H1 (cell line): ENCODE measurements at regions not wholly inside any gene's neighbourhood (a gene's known extent, or its start where the extent isn't known, plus 50 kb on each side); places are given as distances from the start of the nearest gene placed in this dataset.
"Not testable (repeated sequence)": the region's sequence is repeated elsewhere in the genome, so short reads cannot be mapped to it uniquely, and the experiment has no call there.

Experiments
- CTCF ChIA-PET: fragments of 300-600 bp; sonication (Branson Sonifier 250); formaldehyde crosslinking; loops from one replicate; lab custom pipeline; 2021; ENCODE audit not compliant: partially characterized antibody; lab: Charles Lee
- POLR2A ChIA-PET: fragments of 300-600 bp; sonication (Branson Sonifier 250); formaldehyde crosslinking; loops from one replicate; lab custom pipeline; 2021; ENCODE audit warnings: inconsistent platforms; ENCODE audit not compliant: partially characterized antibody; lab: Charles Lee
- DNase-seq, 2 experiments: peaks; one replicate each; pipeline versions ENCODE4 v3.0.0 to v3.0.0-alpha.2; 2010 to 2022; ENCODE audit warnings: low spot score in 2 of 2, low read depth in 1 of 2, mixed read lengths in 1 of 2
- FAIRE-seq: peaks from 2 replicates; lab custom pipeline; 2011; peaks lifted over from hg19 to GRCh38; lab: Jason Lieb, UNC
- H2AFZ ChIP-seq: 2 replicates; pipeline ENCODE4 v1.8.1; 2012; ENCODE audit warnings: low read length, inconsistent platforms
- H2AK5ac ChIP-seq: 2 replicates; pipeline ENCODE4 v1.6.1; 2013; ENCODE audit warnings: low read depth, low read length
- H2BK120ac ChIP-seq: replicated peaks from 2 replicates; pipeline ENCODE3; 2013; ENCODE audit warnings: low read depth, low read length, inconsistent platforms
- H2BK12ac ChIP-seq: 2 replicates; pipeline ENCODE4 v1.6.1; 2013; ENCODE audit warnings: low read depth, low read length
- H2BK15ac ChIP-seq: 2 replicates; pipeline ENCODE4 v1.6.1; 2013; ENCODE audit warnings: low read length
- H2BK20ac ChIP-seq: 2 replicates; pipeline ENCODE4 v1.6.1; 2013; ENCODE audit warnings: low read length
- H2BK5ac ChIP-seq: 2 replicates; pipeline ENCODE4 v1.6.1; 2013; ENCODE audit warnings: low read depth, low read length
- H3K14ac ChIP-seq: 2 replicates; pipeline ENCODE4 v1.6.1; 2013; ENCODE audit warnings: inconsistent platforms; ENCODE audit not compliant: insufficient read length
- H3K18ac ChIP-seq: 2 replicates; pipeline ENCODE4 v1.6.1; 2013; ENCODE audit warnings: low read length; ENCODE audit errors: extremely low read depth
- H3K23ac ChIP-seq: 2 replicates; pipeline ENCODE4 v1.6.1; 2013; ENCODE audit warnings: inconsistent platforms; ENCODE audit not compliant: insufficient read length
- H3K23me2 ChIP-seq: 2 replicates; pipeline ENCODE4 v1.6.1; 2013; ENCODE audit warnings: low read depth, low read length
- H3K27ac ChIP-seq: 2 replicates; pipeline ENCODE4 v1.6.1; 2011; ENCODE audit warnings: low read depth, low read length, inconsistent platforms
- H3K27me3 ChIP-seq, 4 experiments: replicated peaks in 1 of 4; 1 replicate in 1 of 4; 2 replicates in 3 of 4; pipeline versions ENCODE4 v1.6.1 to v1.8.1; 2011 to 2013; ENCODE audit warnings: low read length in 3 of 4, mild to moderate bottlenecking in 3 of 4, inconsistent platforms in 2 of 4, mixed read lengths in 2 of 4, moderate library complexity in 1 of 4; ENCODE audit not compliant: control insufficient read depth in 3 of 4, insufficient read depth in 3 of 4; ENCODE audit errors: extremely low read depth in 1 of 4
- H3K36me3 ChIP-seq, 4 experiments: 2 replicates each; pipeline versions ENCODE4 v1.6.1 to v1.8.1; 2011 to 2013; ENCODE audit warnings: mild to moderate bottlenecking in 4 of 4, low read length in 3 of 4, moderate library complexity in 2 of 4, control low read depth in 1 of 4, inconsistent platforms in 1 of 4; ENCODE audit not compliant: insufficient read depth in 4 of 4, control insufficient read depth in 2 of 4
- H3K4ac ChIP-seq: replicated peaks from 2 replicates; pipeline ENCODE3; 2013; ENCODE audit warnings: low read length, low read depth, mixed read lengths, inconsistent platforms; ENCODE audit not compliant: insufficient read length
- H3K4me1 ChIP-seq, 4 experiments: replicated peaks in 1 of 4; 1 replicate in 1 of 4; 2 replicates in 3 of 4; pipeline versions ENCODE4 v1.6.1 to v1.8.1; 2011 to 2013; ENCODE audit warnings: low read length in 3 of 4, inconsistent platforms in 2 of 4, mixed read lengths in 1 of 4; ENCODE audit not compliant: insufficient read depth in 4 of 4, control insufficient read depth in 3 of 4
- H3K4me2 ChIP-seq, 2 experiments: 2 replicates each; pipeline versions ENCODE4 v1.6.1 to v1.8.1; 2011 to 2013; ENCODE audit warnings: low read depth in 2 of 2, low read length in 2 of 2, control low read depth in 1 of 2, inconsistent platforms in 1 of 2, mild to moderate bottlenecking in 1 of 2; ENCODE audit not compliant: insufficient read depth in 1 of 2
- H3K4me3 ChIP-seq, 4 experiments: fragments of 200-600, 300-600 bp in 1 of 4; sonication (generic), shearing (Covaris generic), sonication (Bioruptor Twin) in 1 of 4; 2 replicates each; pipeline versions ENCODE4 v1.5.1 to v1.8.1; 2011 to 2016; ENCODE audit warnings: low read length in 4 of 4, low read depth in 3 of 4, control low read depth in 2 of 4, inconsistent platforms in 2 of 4, mild to moderate bottlenecking in 2 of 4, mixed read lengths in 1 of 4, moderate library complexity in 1 of 4; ENCODE audit not compliant: insufficient read depth in 2 of 4; ENCODE audit errors: extremely low read depth in 1 of 4
- H3K56ac ChIP-seq: replicated peaks from 2 replicates; pipeline ENCODE3; 2013; ENCODE audit warnings: low read depth, mild to moderate bottlenecking, mixed read lengths, low read length, inconsistent platforms; ENCODE audit not compliant: insufficient read length
- H3K79me1 ChIP-seq: 2 replicates; pipeline ENCODE4 v1.6.1; 2013; ENCODE audit warnings: low read depth, low read length, control low read depth
- H3K79me2 ChIP-seq, 2 experiments: 2 replicates each; pipeline versions ENCODE4 v1.6.1 to v1.8.1; 2012 to 2013; ENCODE audit warnings: low read length in 2 of 2, mild to moderate bottlenecking in 2 of 2, inconsistent platforms in 1 of 2; ENCODE audit not compliant: insufficient read depth in 2 of 2, control insufficient read depth in 1 of 2
- H3K9ac ChIP-seq, 4 experiments: replicated peaks in 1 of 4; 1 replicate in 1 of 4; 2 replicates in 3 of 4; pipeline versions ENCODE4 v1.6.1 to v1.8.1; 2011 to 2013; ENCODE audit warnings: low read depth in 3 of 4, low read length in 3 of 4, control low read depth in 2 of 4, mild to moderate bottlenecking in 2 of 4, moderate library complexity in 2 of 4, inconsistent platforms in 1 of 4; ENCODE audit errors: extremely low read depth in 1 of 4
- H3K9me3 ChIP-seq, 2 experiments: 2 replicates each; pipeline versions ENCODE4 v1.6.1 to v1.8.1; 2012 to 2013; ENCODE audit warnings: mild to moderate bottlenecking in 2 of 2, moderate library complexity in 2 of 2, control low read depth in 1 of 2, inconsistent platforms in 1 of 2, low read depth in 1 of 2, low read length in 1 of 2, mixed read lengths in 1 of 2; ENCODE audit not compliant: insufficient read depth in 2 of 2
- H4K20me1 ChIP-seq, 2 experiments: replicated peaks in 1 of 2; 2 replicates each; pipeline versions ENCODE3 to v1.8.1; 2011 to 2013; ENCODE audit warnings: inconsistent platforms in 2 of 2, low read length in 2 of 2, mild to moderate bottlenecking in 1 of 2; ENCODE audit not compliant: insufficient read depth in 2 of 2, control insufficient read depth in 1 of 2
- H4K5ac ChIP-seq: 2 replicates; pipeline ENCODE4 v1.6.1; 2013; ENCODE audit warnings: low read length, low read depth, mixed read lengths, inconsistent platforms; ENCODE audit not compliant: insufficient read length
- H4K8ac ChIP-seq: 2 replicates; pipeline ENCODE4 v1.8.0; 2013; ENCODE audit warnings: mild to moderate bottlenecking, moderate library complexity, low read length, inconsistent platforms; ENCODE audit not compliant: insufficient read depth; ENCODE audit errors: extremely low read depth
- H4K91ac ChIP-seq: replicated peaks from 2 replicates; pipeline ENCODE3; 2013; ENCODE audit warnings: low read length, mixed read lengths, inconsistent platforms; ENCODE audit not compliant: insufficient read length
- CBX5 ChIP-seq: fragments of 300-800, 300-1000 bp; sonication (generic); IDR thresholded peaks from 2 replicates; pipeline ENCODE4 v1.7.1; 2016; ENCODE audit warnings: antibody characterized with exemption, low read length, low read depth
- CBX8 ChIP-seq: fragments of 300-800, 300-1000 bp; sonication (generic); IDR thresholded peaks from 2 replicates; pipeline ENCODE4 v1.7.1; 2016; ENCODE audit warnings: low read depth, low read length, borderline replicate concordance
- EZH2 ChIP-seq: fragments of 200-600 bp; sonication (generic); IDR thresholded peaks from 2 replicates; pipeline ENCODE4 v1.7.1; 2012; ENCODE audit warnings: low read depth, mild to moderate bottlenecking, moderate library complexity, low read length, inconsistent platforms; ENCODE audit not compliant: severe bottlenecking
- HDAC6 ChIP-seq: IDR thresholded peaks from one replicate; pipeline ENCODE4 v1.7.1; 2012; ENCODE audit warnings: low read depth, mild to moderate bottlenecking, inconsistent platforms, low read length, moderate library complexity
- RBBP5 ChIP-seq: IDR thresholded peaks from 2 replicates; pipeline ENCODE4 v1.7.1; 2012; ENCODE audit warnings: low read depth, mild to moderate bottlenecking, inconsistent platforms, low read length, moderate library complexity, borderline replicate concordance
- SIX5 ChIP-seq: IDR thresholded peaks from 2 replicates; pipeline ENCODE4 v1.6.1; 2011; ENCODE audit warnings: mild to moderate bottlenecking, low read depth, low read length
- TAF1 ChIP-seq: IDR thresholded peaks from 2 replicates; pipeline ENCODE4 v1.6.1; 2011; ENCODE audit warnings: mild to moderate bottlenecking, low read depth, low read length
- TBP ChIP-seq: IDR thresholded peaks from 2 replicates; pipeline ENCODE4 v1.6.1; 2011; ENCODE audit warnings: low read depth, low read length, improper control_type of control experiment
- whole genome bisulfite sequencing, 2 experiments: shearing (Covaris generic) in 1 of 2; methylation state at CpG; one replicate each; pipeline versions ENCODE4 v1.1.6 to v1.1.7; 2013 to 2015; ENCODE audit warnings: low lambda C conversion rate in 2 of 2, mixed read lengths in 2 of 2, inconsistent platforms in 1 of 2, low coverage in 1 of 2, missing lambda C conversion rate in 1 of 2; ENCODE audit not compliant: insufficient replicate concordance in 2 of 2, insufficient coverage in 1 of 2, insufficient read length in 1 of 2; ENCODE audit errors: extremely low coverage in 1 of 2, missing lambda C conversion rate in 1 of 2; 5-methylcytosine and 5-hydroxymethylcytosine counted together

- TF ChIP-seq TAF1 (no peak), CBX8 (no peak), TBP (no peak), SIX5 (no peak), RBBP5 (no peak), EZH2 (no peak), CBX5 (no peak), HDAC6 (no peak)
Observed at GRCh38 chr4:10383417-10383816, 73.8 kb downstream of the ZNF518B start (continued).

- H3K4me1 ChIP-seq, H3K79me2 ChIP-seq, H3K27ac ChIP-seq, H3K9me3 ChIP-seq, H4K91ac ChIP-seq, H2BK12ac ChIP-seq, H3K79me1 ChIP-seq, H3K27me3 ChIP-seq, H2AK5ac ChIP-seq, H3K4me3 ChIP-seq, H2BK15ac ChIP-seq, H3K23ac ChIP-seq, H2BK5ac ChIP-seq, POLR2A ChIA-PET, H3K9ac ChIP-seq, H4K20me1 ChIP-seq, H2BK20ac ChIP-seq, H4K5ac ChIP-seq, H3K36me3 ChIP-seq, DNase-seq, H3K4ac ChIP-seq, H3K23me2 ChIP-seq, CTCF ChIA-PET, H3K4me2 ChIP-seq, H2AFZ ChIP-seq, H3K14ac ChIP-seq, H3K18ac ChIP-seq, FAIRE-seq, H3K56ac ChIP-seq, H4K8ac ChIP-seq, H2BK120ac ChIP-seq: not testable (repeated sequence)
- 100% methylated on average over 1 of the region's 1 CpG; no CpG with 5 or more reads in 1 of the 2 experiments for WGBS, 2 experiments
Observed at GRCh38 chr4:10382171-10382570, 75.1 kb downstream of the ZNF518B start.
